IMR-90 (cell line): ENCODE measurements at regions not wholly inside any gene's neighbourhood (a gene's known extent, or its start where the extent isn't known, plus 50 kb on each side); places are given as distances from the start of the nearest gene placed in this dataset.

Source experiments
- ATAC-seq: fragments of 200-7000 bp; cut with Tn5 transposase; 2 replicates; pipeline ENCODE4 v1.9.1; 2020; ENCODE audit warnings: low read depth, mild to moderate bottlenecking, moderate library complexity
- BruUV-seq: library from RNA; stranded (reverse); fragments of 400-500 nt; replicated peaks from 2 replicates; lab custom pipeline; 2021; lab: Mats Ljungman, UMichigan
- CTCF ChIA-PET: fragments of 300-600 bp; formaldehyde crosslinking; extraction: SDS; loops from one replicate; lab custom pipeline; 2021; ENCODE audit warnings: antibody characterized with exemption; lab: Yijun Ruan, JAX
- POLR2A ChIA-PET: fragments of 300-600 bp; sonication (Branson Sonifier 250); formaldehyde crosslinking; loops from one replicate; lab custom pipeline; 2022; ENCODE audit warnings: antibody characterized with exemption; ENCODE audit not compliant: unreplicated experiment; lab: Charles Lee
- DNase-seq: peaks from one replicate; pipeline ENCODE4 v3.0.0; 2013
- H2AFZ ChIP-seq: replicated peaks from 2 replicates; pipeline ENCODE3; 2013; ENCODE audit warnings: low read length, mild to moderate bottlenecking; ENCODE audit not compliant: poor library complexity
- H2AK5ac ChIP-seq: 2 replicates; pipeline ENCODE4 v1.6.1; 2013; ENCODE audit warnings: low read depth, low read length, inconsistent platforms
- H2AK9ac ChIP-seq: replicated peaks from 2 replicates; pipeline ENCODE3; 2013; ENCODE audit warnings: mild to moderate bottlenecking, low read depth, low read length, moderate library complexity; ENCODE audit not compliant: poor library complexity
- H2BK120ac ChIP-seq: 2 replicates; pipeline ENCODE4 v1.6.1; 2013; ENCODE audit warnings: low read depth, low read length, inconsistent platforms
- H2BK15ac ChIP-seq: 3 replicates; pipeline ENCODE4 v1.6.1; 2013; ENCODE audit warnings: low read depth, low read length, inconsistent platforms
- H2BK20ac ChIP-seq: 2 replicates; pipeline ENCODE4 v1.6.1; 2013; ENCODE audit warnings: low read depth, mild to moderate bottlenecking, inconsistent platforms, low read length, moderate library complexity
- H2BK5ac ChIP-seq: 2 replicates; pipeline ENCODE4 v1.6.1; 2013; ENCODE audit warnings: mild to moderate bottlenecking, low read depth, low read length, inconsistent platforms; ENCODE audit not compliant: poor library complexity, severe bottlenecking
- H3K14ac ChIP-seq: replicated peaks from 2 replicates; pipeline ENCODE4 v1.6.1; 2013; ENCODE audit warnings: low read depth, low read length, inconsistent platforms
- H3K18ac ChIP-seq: 2 replicates; pipeline ENCODE4 v1.6.1; 2013; ENCODE audit warnings: low read depth, low read length, control low read depth
- H3K23ac ChIP-seq: 2 replicates; pipeline ENCODE4 v1.6.1; 2013; ENCODE audit warnings: low read depth, low read length, inconsistent platforms
- H3K27ac ChIP-seq: 2 replicates; pipeline ENCODE4 v1.5.1; 2013; ENCODE audit warnings: mild to moderate bottlenecking, control low read depth, low read length; ENCODE audit not compliant: insufficient read depth
- H3K27me3 ChIP-seq: 2 replicates; pipeline ENCODE4 v1.6.1; 2013; ENCODE audit warnings: low read length; ENCODE audit not compliant: control insufficient read depth, insufficient read depth
- H3K36me3 ChIP-seq: 2 replicates; pipeline ENCODE4 v1.6.1; 2013; ENCODE audit warnings: low read length, mixed read lengths; ENCODE audit not compliant: control insufficient read depth, insufficient read depth
- H3K4ac ChIP-seq: 2 replicates; pipeline ENCODE4 v1.6.1; 2013; ENCODE audit warnings: low read depth, low read length, inconsistent platforms
- H3K4me1 ChIP-seq: 2 replicates; pipeline ENCODE4 v1.6.1; 2013; ENCODE audit warnings: low read length, mixed read lengths; ENCODE audit not compliant: control insufficient read depth, insufficient read depth
- H3K4me2 ChIP-seq: 2 replicates; pipeline ENCODE4 v1.6.1; 2013; ENCODE audit warnings: low read depth, mild to moderate bottlenecking, control low read depth, low read length, moderate library complexity
- H3K4me3 ChIP-seq: 2 replicates; pipeline ENCODE4 v1.5.1; 2013; ENCODE audit warnings: low read depth, mild to moderate bottlenecking, control low read depth, low read length, moderate library complexity; ENCODE audit not compliant: insufficient read depth
- H3K56ac ChIP-seq: 2 replicates; pipeline ENCODE4 v1.6.1; 2013; ENCODE audit warnings: low read length, inconsistent platforms; ENCODE audit not compliant: insufficient read depth; ENCODE audit errors: extremely low read depth
- H3K79me1 ChIP-seq, 2 experiments: 2 replicates each; pipeline ENCODE4 v1.6.1; 2013; ENCODE audit warnings: low read length in 2 of 2, inconsistent platforms in 1 of 2, low read depth in 1 of 2
- H3K9ac ChIP-seq: 2 replicates; pipeline ENCODE4 v1.6.1; 2013; ENCODE audit warnings: low read depth, low read length, control low read depth
- H3K9me1 ChIP-seq: 2 replicates; pipeline ENCODE4 v1.6.1; 2013; ENCODE audit warnings: low read length, inconsistent platforms; ENCODE audit not compliant: insufficient read depth
- H3K9me3 ChIP-seq: 2 replicates; pipeline ENCODE4 v1.6.1; 2013; ENCODE audit warnings: low read length; ENCODE audit not compliant: control insufficient read depth, insufficient read depth
- H4K20me1 ChIP-seq: 2 replicates; pipeline ENCODE4 v1.6.1; 2013; ENCODE audit warnings: low read length, inconsistent platforms; ENCODE audit not compliant: insufficient read depth
- H4K5ac ChIP-seq: 2 replicates; pipeline ENCODE4 v1.6.1; 2013; ENCODE audit warnings: mild to moderate bottlenecking, low read depth, low read length, control low read depth
- H4K8ac ChIP-seq, 2 experiments: 2 replicates each; pipeline ENCODE4 v1.6.1; 2013; ENCODE audit warnings: low read depth in 2 of 2, low read length in 2 of 2, control low read depth in 1 of 2, inconsistent platforms in 1 of 2
- H4K91ac ChIP-seq: 2 replicates; pipeline ENCODE4 v1.6.1; 2013; ENCODE audit warnings: low read depth, low read length, inconsistent platforms; ENCODE audit not compliant: insufficient read depth
- CEBPB ChIP-seq: IDR thresholded peaks from 2 replicates; pipeline ENCODE4 v1.6.1; 2012; ENCODE audit warnings: low read depth, low read length, improper control_type of control experiment
- CHD1 ChIP-seq: IDR thresholded peaks from 2 replicates; pipeline ENCODE4 v1.6.1; 2012; ENCODE audit warnings: low read depth, low read length, improper control_type of control experiment
- MAFK ChIP-seq: IDR thresholded peaks from 2 replicates; pipeline ENCODE4 v1.6.1; 2012; ENCODE audit warnings: low read depth, low read length, improper control_type of control experiment
- POLR2A ChIP-seq: IDR thresholded peaks from 2 replicates; pipeline ENCODE4 v1.6.1; 2012; ENCODE audit warnings: mild to moderate bottlenecking, low read depth, low read length
- RCOR1 ChIP-seq: IDR thresholded peaks from 2 replicates; pipeline ENCODE4 v1.6.1; 2012; ENCODE audit warnings: mild to moderate bottlenecking, low read length, improper control_type of control experiment; ENCODE audit not compliant: insufficient replicate concordance
- SMC3 ChIP-seq: fragments of 150-350 bp; IDR thresholded peaks from 2 replicates; pipeline ENCODE4 v1.6.1; 2016; ENCODE audit warnings: low read depth, mild to moderate bottlenecking, antibody characterized with exemption, low read length, moderate library complexity
- WGBS, 2 experiments: methylation state at CpG; one replicate each; pipeline versions ENCODE4 v1.1.5 to v1.1.7; 2013; ENCODE audit warnings: missing lambda C conversion rate in 2 of 2; ENCODE audit not compliant: insufficient read length in 1 of 2; ENCODE audit errors: extremely low coverage in 2 of 2; 5-methylcytosine and 5-hydroxymethylcytosine counted together
- dilution Hi-C: fragments of 300-500 bp; cut with HindIII; formaldehyde crosslinking; loops from one replicate; pipeline ENCODE4 v1.14.3; 2018; ENCODE audit warnings: low sequenced_read_pairs; ENCODE audit not compliant: unreplicated experiment
- in situ Hi-C: fragments of 300-500 bp; cut with MboI; formaldehyde crosslinking; loops from 3 replicates; pipeline ENCODE4 v1.14.3; 2019; ENCODE audit warnings: low sequenced_read_pairs, inconsistent platforms, mixed read lengths
- intact Hi-C: fragments of 100-400 bp; cut with micrococcal nuclease; formaldehyde crosslinking; loops from 2 replicates; pipeline ENCODE4 v1.10.0; 2022
- TF ChIP-seq, protein P1 (sequence below): conservative IDR thresholded peaks from 2 replicates; pipeline ENCODE4 v1.5.1; 2012; ENCODE audit warnings: mild to moderate bottlenecking, low read depth, low read length, improper control_type of control experiment

DNA sequence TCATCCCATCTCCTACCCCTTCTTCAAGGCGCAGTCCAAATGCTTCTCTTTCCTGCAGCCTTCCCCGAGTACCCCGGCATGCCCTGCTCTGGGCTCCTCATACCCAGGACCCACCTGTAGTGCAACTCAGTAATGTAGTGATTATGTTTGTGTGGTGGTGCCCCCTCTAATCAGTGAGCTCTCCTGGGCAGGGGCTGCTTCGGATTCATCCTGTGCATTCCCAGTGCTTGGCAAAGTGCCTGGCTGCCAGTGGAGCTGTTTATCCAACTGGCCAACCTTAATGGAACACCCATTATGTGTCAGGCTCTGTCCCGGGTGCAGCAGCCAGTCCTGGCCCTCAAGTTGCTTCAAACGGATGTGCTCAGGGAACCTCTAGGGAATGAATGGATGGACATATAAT lies 174.4 kb upstream of the LINGO1 start:
- Histone ChIP-seq H3K4ac (no peak overlapping the region), H3K9ac (no peak overlapping the region), H4K20me1 (no peaks in the 10 kb centered on the region), H2BK120ac (no peak overlapping the region), H3K4me1 (no peaks in the 10 kb centered on the region), H3K36me3 (no peaks in the 10 kb centered on the region), H3K27ac (no peak overlapping the region), H2BK20ac (no peak overlapping the region), H2AFZ (no peak overlapping the region), H3K79me1 (no peaks in the 10 kb centered on the region), H4K91ac (no peak overlapping the region), H3K23ac (no peak overlapping the region), H2AK5ac (no peak overlapping the region), H2BK15ac (no peak overlapping the region), H3K18ac (no peak overlapping the region), H4K8ac (no peak overlapping the region), H2BK5ac (no peak overlapping the region), H3K14ac (no peak overlapping the region), H2AK9ac (no peak overlapping the region), H3K9me1 (no peaks in the 10 kb centered on the region), H3K56ac (no peak overlapping the region), H4K5ac (no peak overlapping the region), H3K4me3 (no peak overlapping the region), H3K9me3 (no peaks in the 10 kb centered on the region), H3K4me2 (no peak overlapping the region), H3K27me3 (peaks cover 44% of the 10 kb centered on the region; the same call in 1 of the 2 replicates)
- ATAC-seq (no peak), DNase-seq (no peak)
- dilution Hi-C loops = no loop called here
- in situ Hi-C loops = no loop called here
- intact Hi-C loops = no loop called here
- WGBS, 2 experiments = no CpG with 5 or more reads among the region's 6 CpGs
- CTCF ChIA-PET = no interaction called here
- BruUV-seq = no TSS peak
- POLR2A ChIA-PET = no interaction called here
- TF ChIP-seq, protein P1, sequence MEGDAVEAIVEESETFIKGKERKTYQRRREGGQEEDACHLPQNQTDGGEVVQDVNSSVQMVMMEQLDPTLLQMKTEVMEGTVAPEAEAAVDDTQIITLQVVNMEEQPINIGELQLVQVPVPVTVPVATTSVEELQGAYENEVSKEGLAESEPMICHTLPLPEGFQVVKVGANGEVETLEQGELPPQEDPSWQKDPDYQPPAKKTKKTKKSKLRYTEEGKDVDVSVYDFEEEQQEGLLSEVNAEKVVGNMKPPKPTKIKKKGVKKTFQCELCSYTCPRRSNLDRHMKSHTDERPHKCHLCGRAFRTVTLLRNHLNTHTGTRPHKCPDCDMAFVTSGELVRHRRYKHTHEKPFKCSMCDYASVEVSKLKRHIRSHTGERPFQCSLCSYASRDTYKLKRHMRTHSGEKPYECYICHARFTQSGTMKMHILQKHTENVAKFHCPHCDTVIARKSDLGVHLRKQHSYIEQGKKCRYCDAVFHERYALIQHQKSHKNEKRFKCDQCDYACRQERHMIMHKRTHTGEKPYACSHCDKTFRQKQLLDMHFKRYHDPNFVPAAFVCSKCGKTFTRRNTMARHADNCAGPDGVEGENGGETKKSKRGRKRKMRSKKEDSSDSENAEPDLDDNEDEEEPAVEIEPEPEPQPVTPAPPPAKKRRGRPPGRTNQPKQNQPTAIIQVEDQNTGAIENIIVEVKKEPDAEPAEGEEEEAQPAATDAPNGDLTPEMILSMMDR = no peak
- TF ChIP-seq RCOR1 (no peak), CHD1 (no peak), MAFK (no peak), CEBPB (no peak), SMC3 (no peak), POLR2A (no peak)
